ENCODE measurements at regions not wholly inside any gene's neighbourhood (a gene's known extent, or its start where the extent isn't known, plus 50 kb on each side); places are given as distances from the start of the nearest gene placed in this dataset.

- in situ Hi-C loops (cut with MboI; ENCODE audit: low sequenced_read_pairs in 4 of 4) (no loop called here), intact Hi-C loops (cut with DNase I; ENCODE audit: low total_unique reads) (no loop called here)
- H3K9me3 ChIP-seq = no peaks in the 10 kb centered on the region
- no peak overlapping the region for H3K27ac ChIP-seq
- no peak overlapping the region for H3K4me3 ChIP-seq
- ATAC-seq (no peak), DNase-seq (no peak)
- peaks cover 0 to 4% of the 10 kb centered on the region in 2 donors for H3K4me1 ChIP-seq
- no peaks in the 10 kb centered on the region for H3K27me3 ChIP-seq
- H3K36me3 ChIP-seq = no peaks in the 10 kb centered on the region
- TF ChIP-seq POLR2A (IDR thresholded peaks at IDR 0.05) (no peak), CTCF (IDR thresholded peaks at IDR 0.05 in 4 of 5, conservative IDR thresholded peaks at IDR 0.05 in 1 of 5) (no peak)
Observed at GRCh38 chr6:71048320-71049164, 91.7 kb upstream of the B3GAT2 start.

GRCh38 chr6:71049198-71049770 lies 92.4 kb upstream of the B3GAT2 start:
- DNase-seq (no peak), ATAC-seq (no peak)
- no peaks in the 10 kb centered on the region for H3K27me3 ChIP-seq
- no peaks in the 10 kb centered on the region for H3K9me3 ChIP-seq
- in situ Hi-C loops (cut with MboI; ENCODE audit: low sequenced_read_pairs in 4 of 4) (no loop called here), intact Hi-C loops (cut with DNase I; ENCODE audit: low total_unique reads) (no loop called here)
- H3K4me1 ChIP-seq = peaks cover 0 to 4% of the 10 kb centered on the region in 2 donors
- no peak for TF ChIP-seq CTCF (IDR thresholded peaks at IDR 0.05 in 4 of 5, conservative IDR thresholded peaks at IDR 0.05 in 1 of 5)
- TF ChIP-seq POLR2A (IDR thresholded peaks at IDR 0.05) = no peak
- H3K27ac ChIP-seq = no peak overlapping the region
- no peak overlapping the region for H3K4me3 ChIP-seq
- no peaks in the 10 kb centered on the region for H3K36me3 ChIP-seq

GRCh38 chr6:71053475-71053874 lies 96.6 kb upstream of the B3GAT2 start:
- Histone ChIP-seq H3K4me3 (no peak overlapping the region), H3K4me1 (no peaks in the 10 kb centered on the region), H3K27me3 (no peaks in the 10 kb centered on the region), H3K9me3 (no peaks in the 10 kb centered on the region), H3K27ac (no peak overlapping the region), H3K36me3 (no peaks in the 10 kb centered on the region)
- DNase-seq (no peak), ATAC-seq (no peak)
- in situ Hi-C loops (cut with MboI; ENCODE audit: low sequenced_read_pairs in 4 of 4) (no loop called here), intact Hi-C loops (cut with DNase I; ENCODE audit: low total_unique reads) (no loop called here)
- TF ChIP-seq POLR2A (IDR thresholded peaks at IDR 0.05) (no peak), CTCF (IDR thresholded peaks at IDR 0.05 in 4 of 5, conservative IDR thresholded peaks at IDR 0.05 in 1 of 5) (no peak)

GRCh38 chr6:71056656-71057055 lies 99.8 kb upstream of the B3GAT2 start:
- DNase-seq (no peak), ATAC-seq (no peak)
- intact Hi-C loops (cut with DNase I; ENCODE audit: low total_unique reads) (no loop called here), in situ Hi-C loops (cut with MboI; ENCODE audit: low sequenced_read_pairs in 4 of 4) (no loop called here)
- Histone ChIP-seq H3K4me1 (no peaks in the 10 kb centered on the region), H3K36me3 (no peaks in the 10 kb centered on the region), H3K9me3 (no peaks in the 10 kb centered on the region), H3K27me3 (no peaks in the 10 kb centered on the region), H3K4me3 (no peak overlapping the region), H3K27ac (no peak overlapping the region)
- no peak for TF ChIP-seq POLR2A (IDR thresholded peaks at IDR 0.05)
- TF ChIP-seq CTCF (IDR thresholded peaks at IDR 0.05 in 4 of 5, conservative IDR thresholded peaks at IDR 0.05 in 1 of 5) = no peak
